Astrocyte (in vitro differentiated cells and primary cell): ENCODE measurements at regions not wholly inside any gene's neighbourhood (a gene's known extent, or its start where the extent isn't known, plus 50 kb on each side); places are given as distances from the start of the nearest gene placed in this dataset.

ENCODE experiments used
- CTCF ChIP-seq: IDR thresholded peaks from 2 replicates; pipeline ENCODE4 v1.5.1; 2011; ENCODE audit warnings: low read depth, mild to moderate bottlenecking, inconsistent platforms, low read length, moderate library complexity; ENCODE audit not compliant: insufficient read depth
- EZH2 ChIP-seq: IDR thresholded peaks from 2 replicates; pipeline ENCODE4 v1.6.1; 2012; ENCODE audit warnings: mild to moderate bottlenecking, low read length, inconsistent platforms; ENCODE audit not compliant: insufficient read depth

GRCh38 chr5:93336330-93337110 is 244.5 kb downstream of the NR2F1-AS1 start:
- TF ChIP-seq CTCF = no peak
- TF ChIP-seq EZH2 = no peak
